ENCODE measurements at regions not wholly inside any gene's neighbourhood (a gene's known extent, or its start where the extent isn't known, plus 50 kb on each side); places are given as distances from the start of the nearest gene placed in this dataset.

DNA sequence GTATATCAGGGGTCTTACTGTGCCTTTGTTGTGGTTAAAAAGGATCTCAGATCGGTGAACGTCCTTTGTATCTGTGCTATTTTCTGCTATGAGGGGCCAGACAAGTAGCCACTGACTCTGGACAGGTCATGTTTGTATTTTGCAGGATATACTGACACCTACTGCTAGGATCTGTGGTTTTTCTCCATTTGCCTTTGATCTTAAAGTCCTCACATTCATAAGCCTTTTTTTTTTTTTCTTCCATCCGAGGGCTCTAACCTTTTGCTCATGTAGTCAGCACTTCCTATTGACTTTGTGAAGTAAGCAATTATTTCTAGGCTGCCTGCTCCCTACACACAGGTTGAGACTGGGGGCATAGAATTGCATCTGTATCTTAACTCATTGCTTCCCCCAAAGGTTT lies 106.2 kb downstream of the SLITRK5 start:
- 34% methylated on average over 3 of the region's 3 CpGs for WGBS

More for the DNA sequence above, 106.2 kb downstream of the SLITRK5 start:
- Histone ChIP-seq H3K9me3 (ENCODE audit: control insufficient read depth in 4 of 4, low read length in 3 of 4) (no peaks in the 10 kb centered on the region), H3K27ac (ENCODE audit: low read depth in 1 of 2, low read length in 2 of 2) (no peak overlapping the region), H3K4me3 (ENCODE audit: low read depth in 1 of 3, low read length in 3 of 3) (no peak overlapping the region), H3K9ac (ENCODE audit: low read depth in 1 of 2, low read length in 2 of 2) (no peak overlapping the region), H3K27me3 (ENCODE audit: control insufficient read depth in 4 of 4, insufficient read depth in 4 of 4, low read length in 3 of 4) (no peaks in the 10 kb centered on the region), H3K36me3 (ENCODE audit: control insufficient read depth in 4 of 4, insufficient read depth in 3 of 4, low read depth in 1 of 4, low read length in 3 of 4) (no peaks in the 10 kb centered on the region), H3K4me1 (ENCODE audit: control insufficient read depth in 4 of 4, insufficient read depth in 4 of 4, low read length in 3 of 4) (no peaks in the 10 kb centered on the region)
- DNase-seq (ENCODE audit: low spot score): no peak
- TF ChIP-seq, protein P1, sequence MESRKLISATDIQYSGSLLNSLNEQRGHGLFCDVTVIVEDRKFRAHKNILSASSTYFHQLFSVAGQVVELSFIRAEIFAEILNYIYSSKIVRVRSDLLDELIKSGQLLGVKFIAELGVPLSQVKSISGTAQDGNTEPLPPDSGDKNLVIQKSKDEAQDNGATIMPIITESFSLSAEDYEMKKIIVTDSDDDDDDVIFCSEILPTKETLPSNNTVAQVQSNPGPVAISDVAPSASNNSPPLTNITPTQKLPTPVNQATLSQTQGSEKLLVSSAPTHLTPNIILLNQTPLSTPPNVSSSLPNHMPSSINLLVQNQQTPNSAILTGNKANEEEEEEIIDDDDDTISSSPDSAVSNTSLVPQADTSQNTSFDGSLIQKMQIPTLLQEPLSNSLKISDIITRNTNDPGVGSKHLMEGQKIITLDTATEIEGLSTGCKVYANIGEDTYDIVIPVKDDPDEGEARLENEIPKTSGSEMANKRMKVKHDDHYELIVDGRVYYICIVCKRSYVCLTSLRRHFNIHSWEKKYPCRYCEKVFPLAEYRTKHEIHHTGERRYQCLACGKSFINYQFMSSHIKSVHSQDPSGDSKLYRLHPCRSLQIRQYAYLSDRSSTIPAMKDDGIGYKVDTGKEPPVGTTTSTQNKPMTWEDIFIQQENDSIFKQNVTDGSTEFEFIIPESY (IDR thresholded peaks at IDR 0.05): no peak
- TF ChIP-seq, protein P2, sequence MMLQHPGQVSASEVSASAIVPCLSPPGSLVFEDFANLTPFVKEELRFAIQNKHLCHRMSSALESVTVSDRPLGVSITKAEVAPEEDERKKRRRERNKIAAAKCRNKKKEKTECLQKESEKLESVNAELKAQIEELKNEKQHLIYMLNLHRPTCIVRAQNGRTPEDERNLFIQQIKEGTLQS (IDR thresholded peaks at IDR 0.05): no peak
- no peak for TF ChIP-seq NR2F2 (IDR thresholded peaks at IDR 0.05)
- no peak for TF ChIP-seq RAD21 (IDR thresholded peaks at IDR 0.05)
- no peak for TF ChIP-seq REST (IDR thresholded peaks at IDR 0.05)
- no peak for TF ChIP-seq HNF4G (IDR thresholded peaks at IDR 0.05)
- TF ChIP-seq, protein P3, sequence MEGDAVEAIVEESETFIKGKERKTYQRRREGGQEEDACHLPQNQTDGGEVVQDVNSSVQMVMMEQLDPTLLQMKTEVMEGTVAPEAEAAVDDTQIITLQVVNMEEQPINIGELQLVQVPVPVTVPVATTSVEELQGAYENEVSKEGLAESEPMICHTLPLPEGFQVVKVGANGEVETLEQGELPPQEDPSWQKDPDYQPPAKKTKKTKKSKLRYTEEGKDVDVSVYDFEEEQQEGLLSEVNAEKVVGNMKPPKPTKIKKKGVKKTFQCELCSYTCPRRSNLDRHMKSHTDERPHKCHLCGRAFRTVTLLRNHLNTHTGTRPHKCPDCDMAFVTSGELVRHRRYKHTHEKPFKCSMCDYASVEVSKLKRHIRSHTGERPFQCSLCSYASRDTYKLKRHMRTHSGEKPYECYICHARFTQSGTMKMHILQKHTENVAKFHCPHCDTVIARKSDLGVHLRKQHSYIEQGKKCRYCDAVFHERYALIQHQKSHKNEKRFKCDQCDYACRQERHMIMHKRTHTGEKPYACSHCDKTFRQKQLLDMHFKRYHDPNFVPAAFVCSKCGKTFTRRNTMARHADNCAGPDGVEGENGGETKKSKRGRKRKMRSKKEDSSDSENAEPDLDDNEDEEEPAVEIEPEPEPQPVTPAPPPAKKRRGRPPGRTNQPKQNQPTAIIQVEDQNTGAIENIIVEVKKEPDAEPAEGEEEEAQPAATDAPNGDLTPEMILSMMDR (IDR thresholded peaks at IDR 0.05; ENCODE audit: low read depth, low read length, missing input control): no peak
- TF ChIP-seq FOXA1 (IDR thresholded peaks at IDR 0.05): no peak
- TF ChIP-seq MAX (IDR thresholded peaks at IDR 0.05): no peak
- no peak for TF ChIP-seq GABPA (IDR thresholded peaks at IDR 0.05 in 1 of 2, conservative IDR thresholded peaks at IDR 0.05 in 1 of 2)
- no peak for TF ChIP-seq TAF1 (conservative IDR thresholded peaks at IDR 0.05)
- no peak for TF ChIP-seq JUND (IDR thresholded peaks at IDR 0.05)
- no peak for TF ChIP-seq EGR1 (IDR thresholded peaks at IDR 0.05; ENCODE audit: low read depth in 2 of 2)
- TF ChIP-seq HNF4A (conservative IDR thresholded peaks at IDR 0.05): no peak

All from liver (tissue), 8 donors.